ENCODE measurements at regions not wholly inside any gene's neighbourhood (a gene's known extent, or its start where the extent isn't known, plus 50 kb on each side); places are given as distances from the start of the nearest gene placed in this dataset.

- Histone ChIP-seq H3K27me3 (ENCODE audit: insufficient read depth) (no peaks in the 10 kb centered on the region), H3K4me1 (ENCODE audit: control insufficient read depth in 1 of 2, insufficient read depth in 2 of 2, low read depth in 1 of 2, low read length in 1 of 2) (no peaks in the 10 kb centered on the region), H3K9me3 (no peaks in the 10 kb centered on the region), H3K9ac (no peak overlapping the region), H3K36me3 (replicated peaks in 1 of 2; ENCODE audit: control insufficient read depth in 1 of 2, insufficient read depth in 2 of 2, low read length in 1 of 2) (no peaks in the 10 kb centered on the region), H3K4me2 (no peak overlapping the region), H3F3A (replicated peaks; ENCODE audit: insufficient read depth) (no peaks in the 10 kb centered on the region), H3K27ac (ENCODE audit: low read depth in 2 of 2, low read length in 1 of 2) (no peak overlapping the region), H2AFZ (ENCODE audit: low read depth) (no peak overlapping the region), H4K20me1 (ENCODE audit: insufficient read depth) (no peaks in the 10 kb centered on the region), H3K9me2 (no peaks in the 10 kb centered on the region), H3K79me2 (ENCODE audit: insufficient read depth) (no peaks in the 10 kb centered on the region), H3K4me3 (ENCODE audit: low read depth in 2 of 2, low read length in 1 of 2) (no peak overlapping the region)
- DNase-seq, result no peak
- ChIA-PET POLR2A (no interaction called here), CTCF (no interaction called here)
- TF ChIP-seq POLR2AphosphoS5 (IDR thresholded peaks at IDR 0.05; ENCODE audit: low read depth, low read length) (no peak), JUND (IDR thresholded peaks at IDR 0.05) (no peak)
- 28% methylated on average over 6 of the region's 6 CpGs for WGBS (ENCODE audit: low lambda C conversion rate)
These were observed 472.7 kb downstream of the CMPK2 start for GRCh38 chr2:6392966-6393365.

DNA sequence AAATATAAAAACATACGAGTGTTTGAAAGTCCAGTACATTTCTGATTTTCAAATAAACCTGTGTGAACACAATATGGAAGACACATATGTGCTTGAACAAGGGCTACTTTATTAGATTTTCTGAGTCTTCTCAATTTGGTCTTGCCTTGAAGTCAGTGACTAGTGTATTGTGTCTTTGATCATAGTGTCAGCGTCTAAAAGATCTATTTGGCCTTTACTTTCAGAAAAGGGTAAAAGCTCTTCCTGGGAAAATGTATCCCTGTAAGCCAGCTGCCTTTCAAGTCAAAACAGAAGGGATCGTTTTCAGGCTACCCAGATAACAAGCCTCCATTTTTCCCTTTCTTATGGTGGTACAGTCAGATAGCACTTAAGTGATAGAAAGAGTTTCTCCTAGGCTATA lies 471.9 kb downstream of the CMPK2 start:
- no peaks in the 10 kb centered on the region for H3K36me3 ChIP-seq (replicated peaks in 1 of 2; ENCODE audit: control insufficient read depth in 1 of 2, insufficient read depth in 2 of 2, low read length in 1 of 2)
- no peaks in the 10 kb centered on the region for H4K20me1 ChIP-seq (ENCODE audit: insufficient read depth)
- ChIA-PET POLR2A (no interaction called here), CTCF (no interaction called here)
- no peaks in the 10 kb centered on the region for H3K9me3 ChIP-seq
- H2AFZ ChIP-seq (ENCODE audit: low read depth), result no peak overlapping the region
- no peak overlapping the region for H3K4me3 ChIP-seq (ENCODE audit: low read depth in 2 of 2, low read length in 1 of 2)
- H3K27me3 ChIP-seq (ENCODE audit: insufficient read depth), result no peaks in the 10 kb centered on the region
- no peaks in the 10 kb centered on the region for H3F3A ChIP-seq (replicated peaks; ENCODE audit: insufficient read depth)
- 21% methylated on average over 3 of the region's 3 CpGs for WGBS (ENCODE audit: low lambda C conversion rate)
- no peak overlapping the region for H3K27ac ChIP-seq (ENCODE audit: low read depth in 2 of 2, low read length in 1 of 2)
- no peak for DNase-seq
- no peak overlapping the region for H3K4me2 ChIP-seq
- H3K9me2 ChIP-seq, result no peaks in the 10 kb centered on the region
- H3K9ac ChIP-seq, result no peak overlapping the region
- H3K4me1 ChIP-seq (ENCODE audit: control insufficient read depth in 1 of 2, insufficient read depth in 2 of 2, low read depth in 1 of 2, low read length in 1 of 2), result no peaks in the 10 kb centered on the region
- H3K79me2 ChIP-seq (ENCODE audit: insufficient read depth), result no peaks in the 10 kb centered on the region
- TF ChIP-seq YY1 (IDR thresholded peaks at IDR 0.05; ENCODE audit: low read depth) (no peak), SMC3 (IDR thresholded peaks at IDR 0.05; ENCODE audit: low read depth, low read length) (no peak), TAF1 (IDR thresholded peaks at IDR 0.05; ENCODE audit: borderline replicate concordance, low read depth, low read length) (no peak), ELF1 (IDR thresholded peaks at IDR 0.05) (no peak), POLR2AphosphoS5 (IDR thresholded peaks at IDR 0.05; ENCODE audit: low read depth, low read length) (no peak), RFX5 (IDR thresholded peaks at IDR 0.05; ENCODE audit: low read length) (no peak), EZH2phosphoT487 (IDR thresholded peaks at IDR 0.05; ENCODE audit: borderline replicate concordance, low read depth) (no peak), GATA2 (CRISPR knock-in tag; IDR thresholded peaks at IDR 0.05) (no peak), JUND (IDR thresholded peaks at IDR 0.05) (no peak), NFIC (IDR thresholded peaks at IDR 0.05; ENCODE audit: borderline replicate concordance) (no peak), SIN3A (IDR thresholded peaks at IDR 0.05; ENCODE audit: borderline replicate concordance, low read depth, low read length) (no peak), EP300 (IDR thresholded peaks at IDR 0.05; ENCODE audit: borderline replicate concordance in 1 of 2, low read depth in 1 of 2, low read length in 1 of 2) (no peak), CTCF (IDR thresholded peaks at IDR 0.05) (no peak), GABPA (IDR thresholded peaks at IDR 0.05; ENCODE audit: low read depth) (no peak), RCOR1 (IDR thresholded peaks at IDR 0.05; ENCODE audit: low read length) (no peak), RXRA (IDR thresholded peaks at IDR 0.05; ENCODE audit: borderline replicate concordance, low read depth) (no peak), NRF1 (IDR thresholded peaks at IDR 0.05; ENCODE audit: low read depth, low read length) (no peak), ZBTB33 (IDR thresholded peaks at IDR 0.05; ENCODE audit: borderline replicate concordance, low read depth) (no peak)
- TF ChIP-seq, protein P1, sequence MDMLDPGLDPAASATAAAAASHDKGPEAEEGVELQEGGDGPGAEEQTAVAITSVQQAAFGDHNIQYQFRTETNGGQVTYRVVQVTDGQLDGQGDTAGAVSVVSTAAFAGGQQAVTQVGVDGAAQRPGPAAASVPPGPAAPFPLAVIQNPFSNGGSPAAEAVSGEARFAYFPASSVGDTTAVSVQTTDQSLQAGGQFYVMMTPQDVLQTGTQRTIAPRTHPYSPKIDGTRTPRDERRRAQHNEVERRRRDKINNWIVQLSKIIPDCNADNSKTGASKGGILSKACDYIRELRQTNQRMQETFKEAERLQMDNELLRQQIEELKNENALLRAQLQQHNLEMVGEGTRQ (IDR thresholded peaks at IDR 0.05; ENCODE audit: borderline replicate concordance, low read depth, low read length), result no peak

Data from SK-N-SH (cell line).